ENCODE measurements at regions not wholly inside any gene's neighbourhood (a gene's known extent, or its start where the extent isn't known, plus 50 kb on each side); places are given as distances from the start of the nearest gene placed in this dataset.
"Not testable (repeated sequence)": the region's sequence is repeated elsewhere in the genome, so short reads cannot be mapped to it uniquely, and the experiment has no call there.

GRCh38 chr11:41536021-41536568, 76.6 kb upstream of the LRRC4C start:
- Mint-ChIP-seq H3K27ac (no peak overlapping the region), H3K4me3 (no peak overlapping the region), H3K27me3 (ENCODE audit: low read depth in 3 of 3) (no peaks in the 10 kb centered on the region), H3K4me1 (no peaks in the 10 kb centered on the region), H3K36me3 (no peaks in the 10 kb centered on the region), H3K9me3 (peaks cover 0 to 5% (median 0%) of the 10 kb centered on the region in 7 donors)
- Histone ChIP-seq H3K27ac (ENCODE audit: low read depth in 1 of 2, low read length in 2 of 2) (no peak overlapping the region), H3K9ac (ENCODE audit: insufficient read depth, low read length, poor library complexity, severe bottlenecking) (no peak overlapping the region), H3K9me3 (replicated peaks in 1 of 2; ENCODE audit: control insufficient read depth in 1 of 2, insufficient read depth in 1 of 2, low read length in 2 of 2) (no peaks in the 10 kb centered on the region), H3K79me2 (ENCODE audit: insufficient read depth, low read length) (no peaks in the 10 kb centered on the region), H4K20me1 (ENCODE audit: insufficient read depth, low read length) (no peaks in the 10 kb centered on the region), H3K4me1 (ENCODE audit: control insufficient read depth in 1 of 2, insufficient read depth in 2 of 2, low read length in 2 of 2) (no peaks in the 10 kb centered on the region), H3K4me3 (replicated peaks in 1 of 3; ENCODE audit: low read depth in 2 of 3, low read length in 3 of 3) (no peak overlapping the region), H2AFZ (ENCODE audit: insufficient read depth, low read depth, low read length, poor library complexity, severe bottlenecking) (no peak overlapping the region), H3K27me3 (ENCODE audit: control insufficient read depth in 2 of 2, insufficient read depth in 2 of 2, low read length in 2 of 2) (no peaks in the 10 kb centered on the region), H3K36me3 (replicated peaks in 1 of 2; ENCODE audit: control insufficient read depth in 1 of 2, insufficient read depth in 2 of 2, low read length in 2 of 2) (no peaks in the 10 kb centered on the region), H3K4me2 (replicated peaks; ENCODE audit: extremely low read depth, low read length, poor library complexity, severe bottlenecking) (no peak overlapping the region)
- intact Hi-C loops (cut with micrococcal nuclease), result no loop called here
- no peak for TF ChIP-seq CTCF (IDR thresholded peaks at IDR 0.05)
- WGBS (ENCODE audit: insufficient coverage), result 96% methylated on average over 7 of the region's 10 CpGs
- no peak for DNase-seq

- H3K36me3 ChIP-seq (replicated peaks in 1 of 2; ENCODE audit: control insufficient read depth in 1 of 2, insufficient read depth in 2 of 2, low read length in 2 of 2); H3K27ac ChIP-seq (ENCODE audit: low read depth in 1 of 2, low read length in 2 of 2); H3K79me2 ChIP-seq (ENCODE audit: insufficient read depth, low read length); H2AFZ ChIP-seq (ENCODE audit: insufficient read depth, low read depth, low read length, poor library complexity, severe bottlenecking); H3K36me3 Mint-ChIP-seq; H3K9me3 ChIP-seq (replicated peaks in 1 of 2; ENCODE audit: control insufficient read depth in 1 of 2, insufficient read depth in 1 of 2, low read length in 2 of 2); H3K27me3 ChIP-seq (ENCODE audit: control insufficient read depth in 2 of 2, insufficient read depth in 2 of 2, low read length in 2 of 2); H3K27ac Mint-ChIP-seq; H3K27me3 Mint-ChIP-seq (ENCODE audit: low read depth in 3 of 3); H4K20me1 ChIP-seq (ENCODE audit: insufficient read depth, low read length); H3K4me2 ChIP-seq (replicated peaks; ENCODE audit: extremely low read depth, low read length, poor library complexity, severe bottlenecking); H3K4me3 ChIP-seq (replicated peaks in 1 of 3; ENCODE audit: low read depth in 2 of 3, low read length in 3 of 3); intact Hi-C loops (cut with micrococcal nuclease); H3K9ac ChIP-seq (ENCODE audit: insufficient read depth, low read length, poor library complexity, severe bottlenecking); DNase-seq; H3K4me1 ChIP-seq (ENCODE audit: control insufficient read depth in 1 of 2, insufficient read depth in 2 of 2, low read length in 2 of 2); H3K4me1 Mint-ChIP-seq; H3K4me3 Mint-ChIP-seq: not testable (repeated sequence)
- WGBS (ENCODE audit: insufficient coverage), result 92% methylated on average over 2 of the region's 3 CpGs
- peaks cover 2 to 21% (median 5%) of the 10 kb centered on the region in 7 donors for H3K9me3 Mint-ChIP-seq
Measured at GRCh38 chr11:41544902-41545301, 85.5 kb upstream of the LRRC4C start.
